NT2/D1 (cell line): ENCODE measurements at regions not wholly inside any gene's neighbourhood (a gene's known extent, or its start where the extent isn't known, plus 50 kb on each side); places are given as distances from the start of the nearest gene placed in this dataset.
"Not testable (repeated sequence)": the region's sequence is repeated elsewhere in the genome, so short reads cannot be mapped to it uniquely, and the experiment has no call there.

Experiments used
- SUZ12 ChIP-seq: IDR thresholded peaks from 2 replicates; pipeline ENCODE4 v1.6.1; 2011; ENCODE audit not compliant: insufficient read length, insufficient read depth; ENCODE audit errors: extremely low read depth
- YY1 ChIP-seq: IDR thresholded peaks from 2 replicates; pipeline ENCODE4 v1.6.1; 2011; ENCODE audit not compliant: insufficient read length, insufficient read depth
- ZNF274 ChIP-seq: IDR thresholded peaks from 2 replicates; pipeline ENCODE4 v1.6.1; 2011; ENCODE audit warnings: mild to moderate bottlenecking, low read depth, low read length

GRCh38 chr9:66819510-66819909, 81.0 kb upstream of the ZNF658 start:
- TF ChIP-seq YY1, SUZ12, ZNF274: not testable (repeated sequence)
